GM12878 (cell line): ENCODE measurements at regions not wholly inside any gene's neighbourhood (a gene's known extent, or its start where the extent isn't known, plus 50 kb on each side); places are given as distances from the start of the nearest gene placed in this dataset.
"Not testable (repeated sequence)": the region's sequence is repeated elsewhere in the genome, so short reads cannot be mapped to it uniquely, and the experiment has no call there.

Experiments used
- ATAC-seq: fragments of 200-7000 bp; cut with Tn5 transposase; 3 replicates; pipeline ENCODE4 v1.9.1; 2020; ENCODE audit warnings: mild to moderate bottlenecking, moderate library complexity
- BruUV-seq: library from RNA; stranded (reverse); fragments of 400-500 nt; replicated peaks from 2 replicates; lab custom pipeline; 2021; lab: Mats Ljungman, UMichigan
- CTCF ChIA-PET: fragments of 300-600 bp; sonication (Branson Sonifier 250); formaldehyde crosslinking; extraction: SDS; loops from one replicate; lab custom pipeline; 2021; ENCODE audit warnings: inconsistent platforms; lab: Yijun Ruan, JAX
- POLR2A ChIA-PET: fragments of 350-600 bp; formaldehyde crosslinking; extraction: SDS; loops from one replicate; lab custom pipeline; 2021; ENCODE audit warnings: inconsistent platforms; lab: Charles Lee
- RAD21 ChIA-PET: fragments of 300-600 bp; sonication (Branson Sonifier 250); formaldehyde crosslinking; loops from one replicate; lab custom pipeline; 2023; ENCODE audit warnings: antibody characterized with exemption; ENCODE audit not compliant: unreplicated experiment; lab: Charles Lee
- SMC1A ChIA-PET: fragments of 300-600 bp; sonication (Branson Sonifier 250); formaldehyde crosslinking; loops from one replicate; lab custom pipeline; 2023; ENCODE audit not compliant: unreplicated experiment, uncharacterized antibody; lab: Charles Lee
- DNase-seq: peaks from one replicate; pipeline ENCODE4 v3.0.0-alpha.2; 2011; ENCODE audit warnings: low read depth, low spot score
- FAIRE-seq: peaks from 3 replicates; lab custom pipeline; 2011; peaks lifted over from hg19 to GRCh38; lab: Jason Lieb, UNC
- H2AFZ ChIP-seq: 2 replicates; pipeline ENCODE4 v1.6.0; 2011; ENCODE audit warnings: low read depth, low read length, control low read depth; ENCODE audit not compliant: control insufficient read depth
- H3K27ac ChIP-seq: 2 replicates; pipeline ENCODE4 v1.5.1; 2011; ENCODE audit warnings: control low read depth; ENCODE audit not compliant: control insufficient read depth, insufficient read depth
- H3K27me3 ChIP-seq, 2 experiments: replicated peaks in 1 of 2; 2 replicates each; pipeline versions ENCODE4 v1.6.0 to v1.6.1; 2011; ENCODE audit warnings: low read length in 1 of 2; ENCODE audit not compliant: control insufficient read depth in 2 of 2, insufficient read depth in 2 of 2
- H3K36me3 ChIP-seq, 2 experiments: 2 replicates each; pipeline ENCODE4 v1.5.1; 2011; ENCODE audit warnings: low read length in 1 of 2; ENCODE audit not compliant: control insufficient read depth in 2 of 2, insufficient read depth in 2 of 2
- H3K4me1 ChIP-seq: 2 replicates; pipeline ENCODE4 v1.6.1; 2011; ENCODE audit warnings: mild to moderate bottlenecking, low read length, moderate library complexity, mixed read lengths; ENCODE audit not compliant: control insufficient read depth, insufficient read depth
- H3K4me2 ChIP-seq: 2 replicates; pipeline ENCODE4 v1.6.0; 2011; ENCODE audit warnings: control low read depth; ENCODE audit not compliant: control insufficient read depth, insufficient read depth
- H3K4me3 ChIP-seq: fragments of 200-600 bp; sonication (generic); 2 replicates; pipeline ENCODE4 v1.5.1; 2016
- H3K79me2 ChIP-seq: 2 replicates; pipeline ENCODE4 v1.6.0; 2011; ENCODE audit warnings: low read length; ENCODE audit not compliant: control insufficient read depth, insufficient read depth
- H3K9ac ChIP-seq: 2 replicates; pipeline ENCODE4 v1.8.0; 2011; ENCODE audit warnings: low read length, control low read depth, mixed read lengths; ENCODE audit not compliant: control insufficient read depth, insufficient read depth
- H3K9me3 ChIP-seq: replicated peaks from 3 replicates; pipeline ENCODE4 v1.5.1; 2011; ENCODE audit warnings: mild to moderate bottlenecking, low read length; ENCODE audit not compliant: control insufficient read depth, insufficient read depth
- H4K20me1 ChIP-seq: 2 replicates; pipeline ENCODE4 v1.6.0; 2011; ENCODE audit not compliant: control insufficient read depth, insufficient read depth
- ZNF384 ChIP-seq: IDR thresholded peaks from 2 replicates; pipeline ENCODE4 v1.6.1; 2012; ENCODE audit warnings: low read depth, mild to moderate bottlenecking, low read length, improper control_type of control experiment, borderline replicate concordance
- WGBS: methylation state at CpG from one replicate; pipeline ENCODE4 v1.1.6; 2016; ENCODE audit warnings: low lambda C conversion rate; ENCODE audit not compliant: insufficient replicate concordance, insufficient coverage; ENCODE audit errors: missing lambda C conversion rate; 5-methylcytosine and 5-hydroxymethylcytosine counted together
- in situ Hi-C: fragments of 300-500 bp; cut with MboI; formaldehyde crosslinking; loops from 9 replicates; pipeline ENCODE4 v1.14.3; 2018; ENCODE audit warnings: mixed read lengths
- intact Hi-C: fragments of 100-400 bp; cut with micrococcal nuclease; formaldehyde crosslinking; loops from one replicate; pipeline ENCODE4 v1.14.2; 2022; ENCODE audit not compliant: unreplicated experiment

GRCh38 chr14:51366866-51367599 lies 127.0 kb downstream of the TMX1 start:
- 38% methylated on average over 5 of the region's 7 CpGs for WGBS
- H3K9ac ChIP-seq, H3K36me3 ChIP-seq, H2AFZ ChIP-seq, H3K4me1 ChIP-seq, SMC1A ChIA-PET, FAIRE-seq, CTCF ChIA-PET, DNase-seq, H3K27ac ChIP-seq, RAD21 ChIA-PET, in situ Hi-C loops, H3K4me2 ChIP-seq, H3K9me3 ChIP-seq, H3K27me3 ChIP-seq, BruUV-seq, H3K4me3 ChIP-seq, H4K20me1 ChIP-seq, H3K79me2 ChIP-seq, ATAC-seq: not testable (repeated sequence)
- intact Hi-C loops, result loop anchor here (5.0 kb wide), 1 partner anchor 285 kb away; the partner anchor contains the start of gene FRMD6
- POLR2A ChIA-PET, result interaction anchor here (0.7 kb wide), 1 partner anchor 86 kb away, joined by 6 read pairs; no protein-coding TSS in a partner anchor

- H3K79me2 ChIP-seq, result no peaks in the 10 kb centered on the region
- no peaks in the 10 kb centered on the region for H3K9me3 ChIP-seq
- SMC1A ChIA-PET, result no interaction called here
- no peak for FAIRE-seq
- WGBS, result 7% methylated on average over 1 of the region's 1 CpG
- no peak overlapping the region for H3K9ac ChIP-seq
- H3K4me1 ChIP-seq, result no peaks in the 10 kb centered on the region
- no peak for TF ChIP-seq ZNF384
- TF ChIP-seq, all 136 proteins: peak for 0
- CTCF ChIA-PET, result interaction anchor here (0.6 kb wide), 1 partner anchor 25 kb away, joined by 3 read pairs; no protein-coding TSS in a partner anchor
- no peak overlapping the region for H3K4me3 ChIP-seq
- H3K4me2 ChIP-seq, result no peak overlapping the region
- BruUV-seq, result no TSS peak
- POLR2A ChIA-PET, result interaction anchor here (0.7 kb wide), 1 partner anchor 87 kb away, joined by 6 read pairs; no protein-coding TSS in a partner anchor
- H3K36me3 ChIP-seq, result no peaks in the 10 kb centered on the region
- no peaks in the 10 kb centered on the region for H3K27me3 ChIP-seq
- no peak overlapping the region for H3K27ac ChIP-seq
- H2AFZ ChIP-seq, result no peak overlapping the region
- intact Hi-C loops, result loop anchor here (5.0 kb wide), 1 partner anchor 285 kb away; the partner anchor contains the start of gene FRMD6
- ATAC-seq (no peak), DNase-seq (no peak)
- RAD21 ChIA-PET, result no interaction called here
- H4K20me1 ChIP-seq, result no peaks in the 10 kb centered on the region
- in situ Hi-C loops, result no loop called here
These were observed 127.5 kb downstream of the TMX1 start for GRCh38 chr14:51367600-51367931.
